ENCODE measurements at regions not wholly inside any gene's neighbourhood (a gene's known extent, or its start where the extent isn't known, plus 50 kb on each side); places are given as distances from the start of the nearest gene placed in this dataset.
"Not testable (repeated sequence)": the region's sequence is repeated elsewhere in the genome, so short reads cannot be mapped to it uniquely, and the experiment has no call there.

DNA sequence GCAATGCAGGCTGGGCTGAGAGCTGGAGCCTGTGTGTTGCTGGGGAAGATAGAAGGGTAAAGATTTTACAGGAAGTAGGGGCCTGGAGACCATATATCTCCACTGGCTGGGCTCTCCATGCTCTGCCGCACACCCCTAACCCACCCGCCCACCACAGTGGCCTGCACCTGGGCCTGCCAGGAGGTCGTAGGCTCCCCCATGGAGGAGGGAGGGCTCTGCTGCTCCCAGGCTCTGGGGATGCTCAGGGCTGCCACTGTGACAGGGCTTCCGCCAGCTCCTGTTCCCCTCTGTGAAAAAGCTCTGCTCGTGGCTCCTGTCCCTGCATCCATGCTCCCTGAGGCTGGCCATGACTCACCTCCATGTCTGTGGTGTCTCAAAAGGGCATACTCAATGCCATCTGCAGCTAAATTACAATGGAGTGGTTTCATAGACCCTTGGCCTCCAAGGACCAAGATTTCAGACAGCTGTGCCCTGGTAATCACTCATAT, 106.0 kb downstream of the CXCL12 start:
- no peak for ATAC-seq
- no peaks in the 10 kb centered on the region for H4K20me1 ChIP-seq (ENCODE audit: insufficient read depth)
- H3K9ac ChIP-seq (ENCODE audit: low read length): no peak overlapping the region
- ChIA-PET RAD21 (ENCODE audit: low non-redundant PET in 1 of 2, low total read pairs in 2 of 2, uncharacterized antibody in 2 of 2, unreplicated experiment in 2 of 2) (no interaction called here), CTCF (no interaction called here), POLR2A (no interaction called here)
- H2AFZ ChIP-seq (ENCODE audit: low read depth, low read length, poor library complexity, severe bottlenecking): no peak overlapping the region
- TF ChIP-seq CBX3 (IDR thresholded peaks at IDR 0.05; ENCODE audit: low read depth) (no peak), MAX (IDR thresholded peaks at IDR 0.05) (no peak), CEBPB (IDR thresholded peaks at IDR 0.05; ENCODE audit: low read depth) (no peak), ZFX (IDR thresholded peaks at IDR 0.05) (no peak), EZH2 (IDR thresholded peaks at IDR 0.05) (no peak), TCF7L2 (IDR thresholded peaks at IDR 0.05; ENCODE audit: borderline replicate concordance, extremely low read depth, insufficient read depth, insufficient read length) (no peak), EGR1 (IDR thresholded peaks at IDR 0.05; ENCODE audit: low read depth) (no peak), JUND (IDR thresholded peaks at IDR 0.05) (no peak), SRF (IDR thresholded peaks at IDR 0.05; ENCODE audit: low read depth) (no peak), YY1 (IDR thresholded peaks at IDR 0.05; ENCODE audit: extremely low read depth, insufficient replicate concordance, low read depth, low read length) (no peak), ELF1 (IDR thresholded peaks at IDR 0.05; ENCODE audit: borderline replicate concordance, low read depth) (no peak)
- TF ChIP-seq, protein P1, sequence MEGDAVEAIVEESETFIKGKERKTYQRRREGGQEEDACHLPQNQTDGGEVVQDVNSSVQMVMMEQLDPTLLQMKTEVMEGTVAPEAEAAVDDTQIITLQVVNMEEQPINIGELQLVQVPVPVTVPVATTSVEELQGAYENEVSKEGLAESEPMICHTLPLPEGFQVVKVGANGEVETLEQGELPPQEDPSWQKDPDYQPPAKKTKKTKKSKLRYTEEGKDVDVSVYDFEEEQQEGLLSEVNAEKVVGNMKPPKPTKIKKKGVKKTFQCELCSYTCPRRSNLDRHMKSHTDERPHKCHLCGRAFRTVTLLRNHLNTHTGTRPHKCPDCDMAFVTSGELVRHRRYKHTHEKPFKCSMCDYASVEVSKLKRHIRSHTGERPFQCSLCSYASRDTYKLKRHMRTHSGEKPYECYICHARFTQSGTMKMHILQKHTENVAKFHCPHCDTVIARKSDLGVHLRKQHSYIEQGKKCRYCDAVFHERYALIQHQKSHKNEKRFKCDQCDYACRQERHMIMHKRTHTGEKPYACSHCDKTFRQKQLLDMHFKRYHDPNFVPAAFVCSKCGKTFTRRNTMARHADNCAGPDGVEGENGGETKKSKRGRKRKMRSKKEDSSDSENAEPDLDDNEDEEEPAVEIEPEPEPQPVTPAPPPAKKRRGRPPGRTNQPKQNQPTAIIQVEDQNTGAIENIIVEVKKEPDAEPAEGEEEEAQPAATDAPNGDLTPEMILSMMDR (IDR thresholded peaks at IDR 0.05 in 2 of 3, conservative IDR thresholded peaks at IDR 0.05 in 1 of 3; ENCODE audit: borderline replicate concordance in 1 of 3, insufficient read depth in 1 of 3, low read depth in 2 of 3, low read length in 2 of 3): no peak
- TF ChIP-seq, protein P2, sequence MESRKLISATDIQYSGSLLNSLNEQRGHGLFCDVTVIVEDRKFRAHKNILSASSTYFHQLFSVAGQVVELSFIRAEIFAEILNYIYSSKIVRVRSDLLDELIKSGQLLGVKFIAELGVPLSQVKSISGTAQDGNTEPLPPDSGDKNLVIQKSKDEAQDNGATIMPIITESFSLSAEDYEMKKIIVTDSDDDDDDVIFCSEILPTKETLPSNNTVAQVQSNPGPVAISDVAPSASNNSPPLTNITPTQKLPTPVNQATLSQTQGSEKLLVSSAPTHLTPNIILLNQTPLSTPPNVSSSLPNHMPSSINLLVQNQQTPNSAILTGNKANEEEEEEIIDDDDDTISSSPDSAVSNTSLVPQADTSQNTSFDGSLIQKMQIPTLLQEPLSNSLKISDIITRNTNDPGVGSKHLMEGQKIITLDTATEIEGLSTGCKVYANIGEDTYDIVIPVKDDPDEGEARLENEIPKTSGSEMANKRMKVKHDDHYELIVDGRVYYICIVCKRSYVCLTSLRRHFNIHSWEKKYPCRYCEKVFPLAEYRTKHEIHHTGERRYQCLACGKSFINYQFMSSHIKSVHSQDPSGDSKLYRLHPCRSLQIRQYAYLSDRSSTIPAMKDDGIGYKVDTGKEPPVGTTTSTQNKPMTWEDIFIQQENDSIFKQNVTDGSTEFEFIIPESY (IDR thresholded peaks at IDR 0.05; ENCODE audit: extremely low read depth, insufficient replicate concordance, low read length): no peak
- no peak overlapping the region for H3K4me3 ChIP-seq (replicated peaks in 1 of 2; ENCODE audit: low read depth in 1 of 2, low read length in 2 of 2)
- no TSS peak for BruUV-seq (replicated peaks)
- H3K79me2 ChIP-seq (ENCODE audit: insufficient read depth, low read length): no peaks in the 10 kb centered on the region
- intact Hi-C loops (cut with micrococcal nuclease): no loop called here
- no peak for DNase-seq (ENCODE audit: low read depth, low spot score)
- H3K9me2 ChIP-seq (ENCODE audit: insufficient read depth): no peaks in the 10 kb centered on the region
- H3K27me3 ChIP-seq (ENCODE audit: insufficient read depth, low read length): 0 out of 2 replicates have a peak, but pooled peaks cover 13% of the 10 kb centered on the region
- H3K27ac ChIP-seq (ENCODE audit: low read depth, low read length): no peak overlapping the region
- H3K9me3 ChIP-seq (ENCODE audit: control insufficient read depth in 1 of 2, insufficient read depth in 1 of 2, low read depth in 1 of 2, low read length in 2 of 2): no peaks in the 10 kb centered on the region
- no peaks in the 10 kb centered on the region for H3K36me3 ChIP-seq (ENCODE audit: control insufficient read depth in 1 of 2, insufficient read depth in 2 of 2, low read length in 2 of 2)
- H3K4me1 ChIP-seq (ENCODE audit: control insufficient read depth in 1 of 2, insufficient read depth in 2 of 2, low read length in 2 of 2): no peaks in the 10 kb centered on the region
- no peak overlapping the region for H3K4me2 ChIP-seq (ENCODE audit: low read length)

GRCh38 chr10:44268435-44268948, 116.4 kb downstream of the CXCL12 start:
- BruUV-seq (replicated peaks); RAD21 ChIA-PET (ENCODE audit: low non-redundant PET in 1 of 2, low total read pairs in 2 of 2, uncharacterized antibody in 2 of 2, unreplicated experiment in 2 of 2): not testable (repeated sequence)

More at GRCh38 chr10:44268435-44268948, 116.4 kb downstream of the CXCL12 start:
- H3K27ac ChIP-seq (ENCODE audit: low read depth, low read length); H3K9me3 ChIP-seq (ENCODE audit: control insufficient read depth in 1 of 2, insufficient read depth in 1 of 2, low read depth in 1 of 2, low read length in 2 of 2); H3K36me3 ChIP-seq (ENCODE audit: control insufficient read depth in 1 of 2, insufficient read depth in 2 of 2, low read length in 2 of 2); POLR2A ChIA-PET; intact Hi-C loops (cut with micrococcal nuclease); DNase-seq (ENCODE audit: low read depth, low spot score); H4K20me1 ChIP-seq (ENCODE audit: insufficient read depth); CTCF ChIA-PET; H3K79me2 ChIP-seq (ENCODE audit: insufficient read depth, low read length); H3K9me2 ChIP-seq (ENCODE audit: insufficient read depth); H2AFZ ChIP-seq (ENCODE audit: low read depth, low read length, poor library complexity, severe bottlenecking); H3K4me2 ChIP-seq (ENCODE audit: low read length); H3K4me3 ChIP-seq (replicated peaks in 1 of 2; ENCODE audit: low read depth in 1 of 2, low read length in 2 of 2); H3K4me1 ChIP-seq (ENCODE audit: control insufficient read depth in 1 of 2, insufficient read depth in 2 of 2, low read length in 2 of 2); H3K27me3 ChIP-seq (ENCODE audit: insufficient read depth, low read length); H3K9ac ChIP-seq (ENCODE audit: low read length); ATAC-seq: not testable (repeated sequence)

Data from HCT116 (cell line).